Parathyroid adenoma (tissue), 2 donors: ENCODE measurements at regions not wholly inside any gene's neighbourhood (a gene's known extent, or its start where the extent isn't known, plus 50 kb on each side); places are given as distances from the start of the nearest gene placed in this dataset.
"Not testable (repeated sequence)": the region's sequence is repeated elsewhere in the genome, so short reads cannot be mapped to it uniquely, and the experiment has no call there.

Experiments used
- H2AFZ ChIP-seq: fragments of 300-600 bp; sonication (generic); one replicate; pipeline ENCODE4 v1.7.0; 2017; ENCODE audit warnings: antibody characterized with exemption, mild to moderate bottlenecking
- H3K27ac ChIP-seq: fragments of 300-600 bp; sonication (generic); one replicate; pipeline ENCODE4 v1.7.0; 2017
- H3K27me3 ChIP-seq: fragments of 300-600 bp; sonication (generic); one replicate; pipeline ENCODE4 v1.7.0; 2017; ENCODE audit warnings: low read length; ENCODE audit not compliant: control insufficient read depth, insufficient read depth
- H3K36me3 ChIP-seq: fragments of 300-600 bp; sonication (generic); one replicate; pipeline ENCODE4 v1.7.0; 2017; ENCODE audit warnings: low read length; ENCODE audit not compliant: control insufficient read depth, insufficient read depth
- H3K4me1 ChIP-seq: fragments of 300-600 bp; sonication (generic); one replicate; pipeline ENCODE4 v1.7.0; 2017; ENCODE audit warnings: control low read depth
- H3K4me2 ChIP-seq: fragments of 300-600 bp; sonication (generic); one replicate; pipeline ENCODE4 v1.7.0; 2017; ENCODE audit warnings: low read length
- H3K4me3 ChIP-seq: fragments of 300-600 bp; sonication (generic); one replicate; pipeline ENCODE4 v1.7.0; 2017; ENCODE audit warnings: low read depth, low read length
- H3K79me2 ChIP-seq: fragments of 300-600 bp; sonication (generic); one replicate; pipeline ENCODE4 v1.7.0; 2017; ENCODE audit warnings: control low read depth
- H3K9ac ChIP-seq: fragments of 300-600 bp; sonication (generic); one replicate; pipeline ENCODE4 v1.7.0; 2017; ENCODE audit warnings: mild to moderate bottlenecking
- H3K9me3 ChIP-seq: fragments of 300-600 bp; sonication (generic); one replicate; pipeline ENCODE4 v1.7.0; 2017; ENCODE audit warnings: low read length; ENCODE audit not compliant: control insufficient read depth
- TF ChIP-seq, protein P1 (sequence below): fragments of 300-600 bp; sonication (generic); IDR thresholded peaks from one replicate; pipeline ENCODE4 v1.7.0; 2017; ENCODE audit warnings: antibody characterized with exemption, mild to moderate bottlenecking
- donor health status: primary hyperparathyroidism.

DNA sequence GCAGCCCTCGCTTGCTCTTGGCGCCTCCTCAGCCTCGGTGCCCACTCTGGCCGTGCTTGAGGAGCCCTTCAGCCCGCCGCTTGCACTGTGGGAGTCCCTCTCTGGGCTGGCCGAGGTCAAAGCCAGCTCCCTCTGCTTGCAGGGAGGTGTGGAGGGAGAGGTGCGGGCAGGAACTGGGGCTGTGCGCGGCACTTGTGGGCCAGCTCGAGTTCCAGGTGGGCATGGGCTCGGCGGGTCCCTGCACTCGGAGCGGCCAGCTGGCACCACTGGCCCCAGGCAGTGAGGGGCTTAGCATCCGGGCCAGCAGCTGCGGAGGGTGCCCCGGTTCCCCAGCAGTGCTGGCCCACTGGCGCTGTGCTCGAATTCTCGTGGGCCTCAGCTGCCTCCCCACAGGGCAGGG, 152.1 kb upstream of the SEMA3C start:
- H2AFZ ChIP-seq: no peak overlapping the region
- no peak overlapping the region for H3K9ac ChIP-seq
- H3K27me3 ChIP-seq: no peaks in the 10 kb centered on the region
- no peaks in the 10 kb centered on the region for H3K79me2 ChIP-seq
- H3K27ac ChIP-seq: no peak overlapping the region
- TF ChIP-seq, protein P1, sequence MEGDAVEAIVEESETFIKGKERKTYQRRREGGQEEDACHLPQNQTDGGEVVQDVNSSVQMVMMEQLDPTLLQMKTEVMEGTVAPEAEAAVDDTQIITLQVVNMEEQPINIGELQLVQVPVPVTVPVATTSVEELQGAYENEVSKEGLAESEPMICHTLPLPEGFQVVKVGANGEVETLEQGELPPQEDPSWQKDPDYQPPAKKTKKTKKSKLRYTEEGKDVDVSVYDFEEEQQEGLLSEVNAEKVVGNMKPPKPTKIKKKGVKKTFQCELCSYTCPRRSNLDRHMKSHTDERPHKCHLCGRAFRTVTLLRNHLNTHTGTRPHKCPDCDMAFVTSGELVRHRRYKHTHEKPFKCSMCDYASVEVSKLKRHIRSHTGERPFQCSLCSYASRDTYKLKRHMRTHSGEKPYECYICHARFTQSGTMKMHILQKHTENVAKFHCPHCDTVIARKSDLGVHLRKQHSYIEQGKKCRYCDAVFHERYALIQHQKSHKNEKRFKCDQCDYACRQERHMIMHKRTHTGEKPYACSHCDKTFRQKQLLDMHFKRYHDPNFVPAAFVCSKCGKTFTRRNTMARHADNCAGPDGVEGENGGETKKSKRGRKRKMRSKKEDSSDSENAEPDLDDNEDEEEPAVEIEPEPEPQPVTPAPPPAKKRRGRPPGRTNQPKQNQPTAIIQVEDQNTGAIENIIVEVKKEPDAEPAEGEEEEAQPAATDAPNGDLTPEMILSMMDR: no peak
- no peaks in the 10 kb centered on the region for H3K9me3 ChIP-seq
- no peak overlapping the region for H3K4me2 ChIP-seq
- no peaks in the 10 kb centered on the region for H3K36me3 ChIP-seq
- no peaks in the 10 kb centered on the region for H3K4me1 ChIP-seq
- H3K4me3 ChIP-seq: no peak overlapping the region

DNA sequence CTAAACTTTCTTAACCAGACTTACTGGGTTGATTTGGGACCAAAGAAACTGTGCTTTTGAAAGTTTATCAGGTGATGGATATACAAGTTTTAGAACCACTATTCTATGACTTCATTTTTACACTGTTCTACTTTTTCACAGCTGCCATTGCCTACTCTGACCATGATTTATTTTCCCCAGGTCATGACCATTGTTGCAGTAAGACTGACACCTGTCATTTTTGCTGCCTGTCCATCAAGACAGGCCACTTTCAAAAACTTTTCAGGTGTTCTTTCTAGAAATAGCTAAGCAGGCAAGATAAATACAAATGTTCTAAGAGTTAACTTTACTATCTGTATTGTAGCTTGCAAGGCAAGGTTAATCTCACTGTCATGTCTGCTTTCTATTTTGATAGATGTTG, 147.9 kb upstream of the SEMA3C start:
- Histone ChIP-seq H3K4me1 (no peaks in the 10 kb centered on the region), H3K36me3 (no peaks in the 10 kb centered on the region), H3K79me2 (no peaks in the 10 kb centered on the region), H3K4me3 (no peak overlapping the region), H3K4me2 (no peak overlapping the region), H2AFZ (no peak overlapping the region), H3K9me3 (no peaks in the 10 kb centered on the region), H3K9ac (no peak overlapping the region), H3K27me3 (no peaks in the 10 kb centered on the region), H3K27ac (no peak overlapping the region)
- TF ChIP-seq, protein P1: no peak

DNA sequence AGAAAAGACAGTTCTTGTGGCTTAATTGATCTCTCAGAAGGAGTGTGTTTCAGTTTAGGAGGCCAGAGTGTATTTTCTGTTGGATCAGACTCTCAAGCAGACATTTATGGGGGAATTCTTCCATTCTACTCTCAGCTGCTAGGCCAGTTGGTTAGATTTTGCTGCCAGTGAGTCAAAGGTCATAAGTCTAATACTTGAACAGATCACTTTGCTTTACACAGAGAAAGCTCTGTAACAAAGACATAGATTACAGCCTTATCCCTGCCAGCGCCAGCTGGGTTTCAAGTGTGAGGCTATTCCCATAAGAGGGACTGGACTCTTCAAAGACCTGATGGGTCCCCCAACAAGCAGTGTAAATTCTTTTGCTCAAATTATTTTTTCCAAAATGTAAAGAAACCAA, 145.6 kb upstream of the SEMA3C start:
- Histone ChIP-seq H3K4me3 (no peak overlapping the region), H3K79me2 (no peaks in the 10 kb centered on the region), H3K27ac (no peak overlapping the region), H3K27me3 (no peaks in the 10 kb centered on the region), H3K4me2 (no peak overlapping the region), H3K9me3 (no peaks in the 10 kb centered on the region), H3K4me1 (no peaks in the 10 kb centered on the region), H3K36me3 (no peaks in the 10 kb centered on the region), H3K9ac (no peak overlapping the region), H2AFZ (no peak overlapping the region)
- TF ChIP-seq, protein P1: no peak

DNA sequence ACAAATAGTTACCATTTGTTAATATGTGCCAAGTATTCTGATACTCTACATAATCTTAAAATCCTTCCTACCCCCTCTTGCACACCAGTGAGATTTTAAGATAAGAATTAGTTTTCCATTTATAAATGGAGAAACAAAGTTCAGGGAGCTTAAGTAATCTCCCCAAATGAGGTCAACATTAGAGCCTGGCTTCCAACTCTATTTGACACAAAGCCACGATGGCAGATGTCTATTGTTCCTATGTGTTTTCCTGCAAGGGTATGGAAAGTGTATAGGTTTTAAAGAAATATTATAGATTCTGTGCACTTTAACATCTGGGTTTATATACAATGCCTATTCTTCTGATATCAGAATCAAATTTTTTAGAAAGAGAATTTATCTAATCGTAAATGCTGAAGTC, 143.9 kb upstream of the SEMA3C start:
- no peak overlapping the region for H3K9ac ChIP-seq
- H3K27me3 ChIP-seq: no peaks in the 10 kb centered on the region
- H3K9me3 ChIP-seq: no peaks in the 10 kb centered on the region
- H3K4me1 ChIP-seq: no peaks in the 10 kb centered on the region
- no peak overlapping the region for H2AFZ ChIP-seq
- no peak overlapping the region for H3K4me3 ChIP-seq
- H3K36me3 ChIP-seq: no peaks in the 10 kb centered on the region
- H3K79me2 ChIP-seq: no peaks in the 10 kb centered on the region
- H3K27ac ChIP-seq: no peak overlapping the region
- TF ChIP-seq, protein P1: no peak
- H3K4me2 ChIP-seq: no peak overlapping the region

DNA sequence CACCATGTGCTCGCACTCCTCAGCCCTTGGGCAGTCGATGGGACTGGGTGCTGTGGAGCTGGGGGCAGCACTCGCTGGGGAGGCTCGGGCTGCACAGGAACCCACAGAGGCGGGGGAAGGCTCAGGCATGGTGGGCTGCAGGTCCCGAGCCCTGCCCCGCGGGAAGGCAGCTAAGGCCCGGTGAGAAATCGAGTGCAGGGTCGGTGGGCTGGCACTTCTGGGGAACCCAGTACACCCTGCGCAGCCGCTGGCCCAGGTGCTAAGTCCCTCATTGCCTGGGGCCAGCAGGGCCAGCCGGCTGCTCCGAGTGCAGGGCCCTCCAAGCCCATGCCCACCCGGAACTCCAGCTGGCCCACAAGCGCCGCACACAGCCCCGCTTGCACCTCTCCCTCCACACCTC, 138.6 kb upstream of the SEMA3C start:
- H3K27me3 ChIP-seq, H3K4me1 ChIP-seq, H3K27ac ChIP-seq, H2AFZ ChIP-seq, H3K79me2 ChIP-seq, H3K4me3 ChIP-seq, H3K4me2 ChIP-seq, H3K9ac ChIP-seq, H3K36me3 ChIP-seq, H3K9me3 ChIP-seq: not testable (repeated sequence)
